K562 (cell line): ENCODE measurements at regions not wholly inside any gene's neighbourhood (a gene's known extent, or its start where the extent isn't known, plus 50 kb on each side); places are given as distances from the start of the nearest gene placed in this dataset.

Experiments used
- CAMTA2 ChIP-seq: fragments of 250-450 bp; sonication (Bioruptor Pico); conservative IDR thresholded peaks from 2 replicates; pipeline ENCODE4 v1.5.1; 2022
- ETV1 ChIP-seq: fragments of 450-650 bp; conservative IDR thresholded peaks from 2 replicates; pipeline ENCODE4 v1.6.1; 2016; ENCODE audit warnings: missing genetic modification characterization, control low read depth, low read depth, missing compliant biosample characterization
- EZH2 ChIP-seq: IDR thresholded peaks from 2 replicates; pipeline ENCODE4 v1.6.1; 2012; ENCODE audit warnings: low read depth, mild to moderate bottlenecking, inconsistent platforms, low read length, borderline replicate concordance
- ID3 ChIP-seq, 2 experiments: fragments of 250-450 bp in 1 of 2; fragments of 450-650 bp in 1 of 2; sonication (Bioruptor Pico) in 1 of 2; IDR thresholded peaks; 2 replicates each; pipeline versions ENCODE4 v1.6.1 to v1.8.0; 2016 to 2021; ENCODE audit warnings: mild to moderate bottlenecking in 2 of 2, moderate library complexity in 2 of 2, missing compliant biosample characterization in 1 of 2, missing genetic modification characterization in 1 of 2
- KLF16 ChIP-seq: IDR thresholded peaks from 2 replicates; pipeline ENCODE4 v1.6.1; 2016; ENCODE audit warnings: antibody characterized with exemption
- MGA ChIP-seq: fragments of 450-650 bp; IDR thresholded peaks from 2 replicates; pipeline ENCODE4 v1.6.1; 2016; ENCODE audit warnings: mild to moderate bottlenecking, moderate library complexity
- RBM25 ChIP-seq: fragments of 200-400 bp; formaldehyde crosslinking; IDR thresholded peaks from 2 replicates; pipeline ENCODE4 v1.6.1; 2018; ENCODE audit warnings: low read length, low read depth, moderate library complexity; ENCODE audit not compliant: severe bottlenecking
- ZNF232 ChIP-seq: sonication (generic); formaldehyde crosslinking; IDR thresholded peaks from 2 replicates; pipeline ENCODE4 v1.8.0; 2022; ENCODE audit warnings: mild to moderate bottlenecking, missing genetic modification reagents
- ZNF354B ChIP-seq: fragments of 250-450 bp; sonication (Bioruptor Pico); IDR thresholded peaks from 2 replicates; pipeline ENCODE4 v1.4.0; 2020
- ZNF583 ChIP-seq: fragments of 250-450 bp; sonication (Bioruptor Pico); IDR thresholded peaks from 2 replicates; pipeline ENCODE4 v1.4.0; 2020
- ZNF655 ChIP-seq: fragments of 250-450 bp; sonication (Bioruptor Pico); IDR thresholded peaks from 2 replicates; pipeline ENCODE4 v1.5.0; 2021
- TF ChIP-seq, protein P1 (sequence below): fragments of 450-650 bp; formaldehyde crosslinking; IDR thresholded peaks from 2 replicates; pipeline ENCODE4 v1.4.0; 2020; ENCODE audit warnings: mild to moderate bottlenecking, moderate library complexity
- TF ChIP-seq, protein P2 (sequence below): fragments of 250-450 bp; sonication (Bioruptor Pico); IDR thresholded peaks from 2 replicates; pipeline ENCODE4 v1.5.0; 2020; ENCODE audit warnings: mild to moderate bottlenecking

GRCh38 chr3:147318900-147319299 lies 87.4 kb downstream of the ZIC4 start (continued):
- TF ChIP-seq MGA (no peak), ZNF354B (no peak), RBM25 (no peak), CAMTA2 (CRISPR knock-in tag) (no peak), ETV1 (tag) (no peak), ZNF232 (no peak), ZNF583 (no peak), ZNF655 (no peak), EZH2 (no peak), KLF16 (no peak), ID3 (CRISPR knock-in tag; IDR thresholded peaks at IDR 0.05) (no peak), ID3 (tag; IDR thresholded peaks at IDR 0.05) (no peak)
- TF ChIP-seq, protein P1, sequence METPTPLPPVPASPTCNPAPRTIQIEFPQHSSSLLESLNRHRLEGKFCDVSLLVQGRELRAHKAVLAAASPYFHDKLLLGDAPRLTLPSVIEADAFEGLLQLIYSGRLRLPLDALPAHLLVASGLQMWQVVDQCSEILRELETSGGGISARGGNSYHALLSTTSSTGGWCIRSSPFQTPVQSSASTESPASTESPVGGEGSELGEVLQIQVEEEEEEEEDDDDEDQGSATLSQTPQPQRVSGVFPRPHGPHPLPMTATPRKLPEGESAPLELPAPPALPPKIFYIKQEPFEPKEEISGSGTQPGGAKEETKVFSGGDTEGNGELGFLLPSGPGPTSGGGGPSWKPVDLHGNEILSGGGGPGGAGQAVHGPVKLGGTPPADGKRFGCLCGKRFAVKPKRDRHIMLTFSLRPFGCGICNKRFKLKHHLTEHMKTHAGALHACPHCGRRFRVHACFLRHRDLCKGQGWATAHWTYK (CRISPR knock-in tag) = no peak
- TF ChIP-seq, protein P2, sequence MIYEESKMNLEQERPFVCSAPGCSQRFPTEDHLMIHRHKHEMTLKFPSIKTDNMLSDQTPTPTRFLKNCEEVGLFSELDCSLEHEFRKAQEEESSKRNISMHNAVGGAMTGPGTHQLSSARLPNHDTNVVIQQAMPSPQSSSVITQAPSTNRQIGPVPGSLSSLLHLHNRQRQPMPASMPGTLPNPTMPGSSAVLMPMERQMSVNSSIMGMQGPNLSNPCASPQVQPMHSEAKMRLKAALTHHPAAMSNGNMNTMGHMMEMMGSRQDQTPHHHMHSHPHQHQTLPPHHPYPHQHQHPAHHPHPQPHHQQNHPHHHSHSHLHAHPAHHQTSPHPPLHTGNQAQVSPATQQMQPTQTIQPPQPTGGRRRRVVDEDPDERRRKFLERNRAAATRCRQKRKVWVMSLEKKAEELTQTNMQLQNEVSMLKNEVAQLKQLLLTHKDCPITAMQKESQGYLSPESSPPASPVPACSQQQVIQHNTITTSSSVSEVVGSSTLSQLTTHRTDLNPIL (CRISPR knock-in tag) = no peak
